Stimulated activated naive B cell treated with anti-CD40 and anti-IgM and Interleukin-4, amounts not matched to agents 10 μg/mL and 1 μg/mL and 100 μg/mL, for 72 hours (primary cell): ENCODE measurements at regions not wholly inside any gene's neighbourhood (a gene's known extent, or its start where the extent isn't known, plus 50 kb on each side); places are given as distances from the start of the nearest gene placed in this dataset.

Experiments used
- ATAC-seq, 2 donors: fragments of 150-1000 bp; cut with Tn5 transposase; replicated peaks; 2 replicates each; pipeline ENCODE4 v1.10.0; 2021; ENCODE audit warnings: moderate library complexity in 1 of 2
- DNase-seq: peaks from one replicate; pipeline ENCODE4 v3.0.0; 2021
- H3K27ac Mint-ChIP-seq: one replicate; pipeline ENCODE4 v1.8.0; 2022; ENCODE audit warnings: mild to moderate bottlenecking, mixed read lengths
- H3K27me3 Mint-ChIP-seq, 2 donors: one replicate each; pipeline ENCODE4 v1.8.0; 2022; ENCODE audit warnings: mixed read lengths in 2 of 2
- H3K36me3 Mint-ChIP-seq, 2 donors: one replicate each; pipeline ENCODE4 v1.8.0; 2022; ENCODE audit warnings: mixed read lengths in 2 of 2, mild to moderate bottlenecking in 1 of 2
- H3K4me1 Mint-ChIP-seq, 2 donors: one replicate each; pipeline ENCODE4 v1.8.0; 2022; ENCODE audit warnings: mixed read lengths in 2 of 2, mild to moderate bottlenecking in 1 of 2
- H3K4me3 Mint-ChIP-seq, 2 donors: one replicate each; pipeline ENCODE4 v1.8.0; 2022; ENCODE audit warnings: mild to moderate bottlenecking in 2 of 2, mixed read lengths in 2 of 2, moderate library complexity in 1 of 2
- H3K9me3 Mint-ChIP-seq, 2 donors: one replicate each; pipeline ENCODE4 v1.8.0; 2022; ENCODE audit warnings: mixed read lengths in 2 of 2, mild to moderate bottlenecking in 1 of 2

- no peak overlapping the region for H3K4me3 Mint-ChIP-seq
- no peak overlapping the region for H3K27ac Mint-ChIP-seq
- no peaks in the 10 kb centered on the region for H3K4me1 Mint-ChIP-seq
- peaks cover 28 to 31% of the 10 kb centered on the region in 2 donors for H3K27me3 Mint-ChIP-seq
- peaks cover 1 to 3% of the 10 kb centered on the region in 2 donors for H3K9me3 Mint-ChIP-seq
- ATAC-seq (no peak), DNase-seq (no peak)
- no peaks in the 10 kb centered on the region for H3K36me3 Mint-ChIP-seq
Measured at GRCh38 chr16:86802013-86802412, 223.7 kb downstream of the FOXL1 start.

- ATAC-seq (no peak), DNase-seq (no peak)
- Mint-ChIP-seq H3K27ac (no peak overlapping the region), H3K27me3 (peaks cover 18 to 19% of the 10 kb centered on the region in 2 donors), H3K36me3 (no peaks in the 10 kb centered on the region), H3K4me3 (no peak overlapping the region), H3K4me1 (no peaks in the 10 kb centered on the region), H3K9me3 (peaks cover 0 to 1% of the 10 kb centered on the region in 2 donors)
Measured at GRCh38 chr16:86805188-86805587, 226.8 kb downstream of the FOXL1 start.

GRCh38 chr16:86806181-86806837 is 228.0 kb downstream of the FOXL1 start:
- Mint-ChIP-seq H3K4me3 (no peak overlapping the region), H3K36me3 (no peaks in the 10 kb centered on the region), H3K9me3 (peaks cover 0 to 1% of the 10 kb centered on the region in 2 donors), H3K27me3 (peaks cover 12 to 15% of the 10 kb centered on the region in 2 donors), H3K4me1 (no peaks in the 10 kb centered on the region), H3K27ac (no peak overlapping the region)
- ATAC-seq (no peak), DNase-seq (no peak)

- ATAC-seq = no peak
- peaks cover 12 to 15% of the 10 kb centered on the region in 2 donors for H3K27me3 Mint-ChIP-seq
- H3K27ac Mint-ChIP-seq = no peak overlapping the region
- DNase-seq = no peak
- no peak overlapping the region for H3K4me3 Mint-ChIP-seq
- H3K4me1 Mint-ChIP-seq = no peaks in the 10 kb centered on the region
- no peaks in the 10 kb centered on the region for H3K36me3 Mint-ChIP-seq
- peaks cover 0 to 1% of the 10 kb centered on the region in 2 donors for H3K9me3 Mint-ChIP-seq
Measured at GRCh38 chr16:86806838-86807351, 228.5 kb downstream of the FOXL1 start.

GRCh38 chr16:86808863-86809444 is 230.6 kb downstream of the FOXL1 start:
- H3K36me3 Mint-ChIP-seq = no peaks in the 10 kb centered on the region
- ATAC-seq (no peak), DNase-seq (no peak)
- peaks cover 12 to 15% of the 10 kb centered on the region in 2 donors for H3K27me3 Mint-ChIP-seq
- no peaks in the 10 kb centered on the region for H3K4me1 Mint-ChIP-seq
- H3K4me3 Mint-ChIP-seq = no peak overlapping the region
- peaks cover 0 to 1% of the 10 kb centered on the region in 2 donors for H3K9me3 Mint-ChIP-seq
- no peak overlapping the region for H3K27ac Mint-ChIP-seq

- Mint-ChIP-seq H3K27ac (no peak overlapping the region), H3K9me3 (peaks cover 0 to 1% of the 10 kb centered on the region in 2 donors), H3K36me3 (no peaks in the 10 kb centered on the region), H3K4me1 (no peaks in the 10 kb centered on the region), H3K27me3 (peaks cover 12 to 15% of the 10 kb centered on the region in 2 donors), H3K4me3 (no peak overlapping the region)
- ATAC-seq (no peak), DNase-seq (no peak)
Measured at GRCh38 chr16:86809458-86809955, 231.2 kb downstream of the FOXL1 start.

- H3K27ac Mint-ChIP-seq = no peak overlapping the region
- H3K4me3 Mint-ChIP-seq = no peak overlapping the region
- no peaks in the 10 kb centered on the region for H3K36me3 Mint-ChIP-seq
- H3K27me3 Mint-ChIP-seq = peaks cover 12 to 15% of the 10 kb centered on the region in 2 donors
- ATAC-seq (no peak), DNase-seq (no peak)
- peaks cover 0 to 1% of the 10 kb centered on the region in 2 donors for H3K9me3 Mint-ChIP-seq
- no peaks in the 10 kb centered on the region for H3K4me1 Mint-ChIP-seq
Measured at GRCh38 chr16:86810062-86810461, 231.7 kb downstream of the FOXL1 start.

GRCh38 chr16:86812363-86812970 is 234.1 kb downstream of the FOXL1 start:
- H3K36me3 Mint-ChIP-seq = no peaks in the 10 kb centered on the region
- H3K27me3 Mint-ChIP-seq = peaks cover 3 to 4% of the 10 kb centered on the region in 2 donors
- no peak overlapping the region for H3K4me3 Mint-ChIP-seq
- H3K4me1 Mint-ChIP-seq = no peaks in the 10 kb centered on the region
- no peak for ATAC-seq
- no peaks in the 10 kb centered on the region for H3K9me3 Mint-ChIP-seq
- no peak overlapping the region for H3K27ac Mint-ChIP-seq
- DNase-seq = no peak

- no peak for DNase-seq
- H3K36me3 Mint-ChIP-seq = no peaks in the 10 kb centered on the region
- no peak overlapping the region for H3K27ac Mint-ChIP-seq
- ATAC-seq = no peak
- no peak overlapping the region for H3K4me3 Mint-ChIP-seq
- H3K9me3 Mint-ChIP-seq = no peaks in the 10 kb centered on the region
- H3K4me1 Mint-ChIP-seq = no peaks in the 10 kb centered on the region
- peaks cover 15% of the 10 kb centered on the region in 2 donors for H3K27me3 Mint-ChIP-seq
Measured at GRCh38 chr16:86814256-86814655, 235.9 kb downstream of the FOXL1 start.

GRCh38 chr16:86816930-86817625 is 238.7 kb downstream of the FOXL1 start:
- Mint-ChIP-seq H3K4me1 (no peaks in the 10 kb centered on the region), H3K27me3 (peaks cover 19 to 24% of the 10 kb centered on the region in 2 donors), H3K36me3 (no peaks in the 10 kb centered on the region), H3K9me3 (no peaks in the 10 kb centered on the region), H3K27ac (no peak overlapping the region), H3K4me3 (no peak overlapping the region)
- DNase-seq (no peak), ATAC-seq (no peak)

- ATAC-seq = no peak
- Mint-ChIP-seq H3K4me3 (no peak overlapping the region), H3K9me3 (peaks cover 0 to 2% of the 10 kb centered on the region in 2 donors)
Measured at GRCh38 chr16:86818671-86819532, 240.6 kb downstream of the FOXL1 start.

GRCh38 chr16:86819533-86819892 is 241.2 kb downstream of the FOXL1 start:
- no peak for ATAC-seq
- no peak overlapping the region for H3K27ac Mint-ChIP-seq
- no peak overlapping the region for H3K4me3 Mint-ChIP-seq
- H3K36me3 Mint-ChIP-seq = no peaks in the 10 kb centered on the region
- peaks cover 29 to 32% of the 10 kb centered on the region in 2 donors for H3K27me3 Mint-ChIP-seq
- DNase-seq = no peak
- no peaks in the 10 kb centered on the region for H3K4me1 Mint-ChIP-seq
- peaks cover 0 to 2% of the 10 kb centered on the region in 2 donors for H3K9me3 Mint-ChIP-seq

More at GRCh38 chr16:86818671-86819532, 240.6 kb downstream of the FOXL1 start:
- Mint-ChIP-seq H3K36me3 (no peaks in the 10 kb centered on the region), H3K4me1 (no peaks in the 10 kb centered on the region), H3K27me3 (peaks cover 29 to 32% of the 10 kb centered on the region in 2 donors), H3K27ac (no peak overlapping the region)
- DNase-seq = no peak

GRCh38 chr16:86821895-86822294 is 243.5 kb downstream of the FOXL1 start:
- peaks cover 0 to 2% of the 10 kb centered on the region in 2 donors for H3K9me3 Mint-ChIP-seq
- H3K4me1 Mint-ChIP-seq = no peaks in the 10 kb centered on the region
- H3K27me3 Mint-ChIP-seq = peaks cover 49% of the 10 kb centered on the region in 2 donors
- ATAC-seq = no peak
- H3K4me3 Mint-ChIP-seq = no peak overlapping the region
- no peak overlapping the region for H3K27ac Mint-ChIP-seq
- H3K36me3 Mint-ChIP-seq = no peaks in the 10 kb centered on the region
- DNase-seq = no peak
